Stomach (tissue), 8 donors: ENCODE measurements at regions not wholly inside any gene's neighbourhood (a gene's known extent, or its start where the extent isn't known, plus 50 kb on each side); places are given as distances from the start of the nearest gene placed in this dataset.

Experiments used
- DNase-seq, 2 donors: peaks; one replicate each; pipeline versions ENCODE4 v3.0.0 to v3.0.0-alpha.2; 2013 to 2019
- H3K27ac ChIP-seq, 5 donors: fragments of 200-600 bp in 4 of 5; sonication (generic) in 4 of 5; one replicate each; pipeline ENCODE4 v1.5.1; 2013 to 2019; ENCODE audit warnings: mild to moderate bottlenecking in 1 of 5, moderate library complexity in 1 of 5
- H3K27me3 ChIP-seq, 3 donors: fragments of 200-600 bp; sonication (generic); one replicate each; pipeline ENCODE4 v1.5.1; 2017 to 2019; ENCODE audit warnings: mixed run types in 1 of 3
- H3K36me3 ChIP-seq, 4 donors: fragments of 200-600 bp; sonication (generic); 1 replicate in 3 of 4; 2 replicates in 1 of 4; pipeline ENCODE4 v1.5.1; 2016 to 2019
- H3K4me1 ChIP-seq, 4 donors: fragments of 200-600 bp; sonication (generic); one replicate each; pipeline ENCODE4 v1.5.1; 2016 to 2019
- H3K4me3 ChIP-seq, 4 donors: fragments of 200-600 bp; sonication (generic) in 3 of 4; one replicate each; pipeline ENCODE4 v1.5.1; 2016 to 2019; ENCODE audit warnings: mild to moderate bottlenecking in 1 of 4
- H3K9me3 ChIP-seq, 4 donors: fragments of 200-600 bp; sonication (generic); one replicate each; pipeline ENCODE4 v1.5.1; 2016 to 2019
- EP300 ChIP-seq: sonication (generic); formaldehyde crosslinking; IDR thresholded peaks from one replicate; pipeline ENCODE4 v1.6.1; 2017; ENCODE audit warnings: antibody characterized with exemption
- POLR2A ChIP-seq, 4 donors: fragments of 450-650 bp; IDR thresholded peaks; one replicate each; pipeline ENCODE4 v1.6.1; 2016; ENCODE audit warnings: antibody characterized with exemption in 4 of 4, control low read depth in 2 of 4, mild to moderate bottlenecking in 1 of 4, moderate library complexity in 1 of 4
- POLR2AphosphoS5 ChIP-seq, 3 donors: sonication (generic); formaldehyde crosslinking; IDR thresholded peaks; one replicate each; pipeline ENCODE4 v1.6.1; 2016; ENCODE audit warnings: antibody characterized with exemption in 3 of 3
- WGBS, 5 donors: extraction: QIAGEN DNeasy Blood & Tissue Kit in 3 of 5; methylation state at CpG; one replicate each; pipeline versions ENCODE4 v1.1.5 to v1.1.7; 2013 to 2018; 5-methylcytosine and 5-hydroxymethylcytosine counted together
- intact Hi-C: fragments of 100-400 bp; cut with DNase I; formaldehyde crosslinking; loops from one replicate; pipeline ENCODE4 v1.15.1; 2023; ENCODE audit warnings: low total_unique reads
- small RNA-seq, 4 donors: library from RNA; depleted of rRNA; stranded (forward); fragments of <200 nt; gene quantifications; one replicate each; pipeline ENCODE3, GENCODE V24; 2016
- TF ChIP-seq, protein P1 (sequence below), 7 experiments: fragments of 450-650 bp in 4 of 7; fragments of 200-600 bp in 3 of 7; sonication (generic) in 3 of 7; IDR thresholded peaks; one replicate each; pipeline ENCODE4 v1.5.1; 2016 to 2019; ENCODE audit warnings: antibody characterized with exemption in 7 of 7, control low read depth in 2 of 7, mild to moderate bottlenecking in 1 of 7
- donor health status: healthy with polysubstance abuse.
- donor health status: Bipolar disorder and iron deficiency.
- donor health status: healthy.

DNA sequence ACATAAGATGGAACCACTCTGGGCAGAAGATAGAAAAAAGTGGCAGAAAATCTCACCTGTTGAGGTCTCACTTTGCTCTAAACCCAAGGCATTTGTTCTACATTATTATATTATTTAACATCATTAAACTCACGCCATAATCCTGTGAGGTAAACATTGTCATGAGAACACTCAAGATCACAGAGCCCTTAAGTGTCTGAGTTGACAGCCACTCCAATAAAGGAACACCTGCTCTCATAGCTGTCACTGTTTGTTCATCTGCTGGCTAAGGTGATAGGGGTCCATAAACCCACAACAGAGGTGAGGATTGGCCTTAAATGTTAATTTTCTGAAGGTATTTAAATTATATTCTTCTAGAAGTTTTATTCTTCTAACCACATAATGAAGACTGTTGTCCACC, 439.7 kb downstream of the RIT2 start:
- TF ChIP-seq POLR2AphosphoS5 (IDR thresholded peaks at IDR 0.05) = no peak
- intact Hi-C loops = no loop called here
- H3K36me3 ChIP-seq = no peaks in the 10 kb centered on the region
- H3K27me3 ChIP-seq = no peaks in the 10 kb centered on the region
- DNase-seq = no peak
- 83 to 92% (median 92%) methylated on average over 1 of the region's 1 CpG for WGBS, 5 donors
- no peak overlapping the region for H3K27ac ChIP-seq
- H3K4me3 ChIP-seq = no peak overlapping the region
- no peaks in the 10 kb centered on the region for H3K9me3 ChIP-seq
- no peaks in the 10 kb centered on the region for H3K4me1 ChIP-seq

DNA sequence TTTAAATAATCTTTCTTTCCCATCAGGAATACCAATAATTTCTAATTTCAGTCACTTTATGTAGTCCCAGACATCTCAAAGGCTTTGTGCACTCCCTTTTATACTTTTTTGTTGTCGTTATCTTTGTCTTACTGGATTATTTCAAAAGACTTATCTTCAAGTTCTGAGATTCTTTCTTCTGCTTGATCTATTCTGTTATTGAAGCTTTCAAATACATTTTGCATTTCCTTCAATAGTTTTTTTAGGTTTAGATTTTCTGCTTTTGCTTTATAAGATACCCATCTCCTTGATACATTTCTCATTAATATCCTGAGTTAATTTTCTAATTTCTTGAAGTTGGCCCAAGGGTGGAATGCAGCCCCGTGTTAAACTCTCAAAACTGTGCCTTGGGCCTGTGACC, 432.4 kb downstream of the RIT2 start:
- WGBS, 5 donors = 71 to 89% (median 86%) methylated on average over 2 of the region's 2 CpGs
- no peak overlapping the region for H3K27ac ChIP-seq
- no peaks in the 10 kb centered on the region for H3K4me1 ChIP-seq
- intact Hi-C loops = no loop called here
- TF ChIP-seq POLR2AphosphoS5 (IDR thresholded peaks at IDR 0.05) (no peak), EP300 (no peak), POLR2A (IDR thresholded peaks at IDR 0.05) (no peak)
- TF ChIP-seq, protein P1, sequence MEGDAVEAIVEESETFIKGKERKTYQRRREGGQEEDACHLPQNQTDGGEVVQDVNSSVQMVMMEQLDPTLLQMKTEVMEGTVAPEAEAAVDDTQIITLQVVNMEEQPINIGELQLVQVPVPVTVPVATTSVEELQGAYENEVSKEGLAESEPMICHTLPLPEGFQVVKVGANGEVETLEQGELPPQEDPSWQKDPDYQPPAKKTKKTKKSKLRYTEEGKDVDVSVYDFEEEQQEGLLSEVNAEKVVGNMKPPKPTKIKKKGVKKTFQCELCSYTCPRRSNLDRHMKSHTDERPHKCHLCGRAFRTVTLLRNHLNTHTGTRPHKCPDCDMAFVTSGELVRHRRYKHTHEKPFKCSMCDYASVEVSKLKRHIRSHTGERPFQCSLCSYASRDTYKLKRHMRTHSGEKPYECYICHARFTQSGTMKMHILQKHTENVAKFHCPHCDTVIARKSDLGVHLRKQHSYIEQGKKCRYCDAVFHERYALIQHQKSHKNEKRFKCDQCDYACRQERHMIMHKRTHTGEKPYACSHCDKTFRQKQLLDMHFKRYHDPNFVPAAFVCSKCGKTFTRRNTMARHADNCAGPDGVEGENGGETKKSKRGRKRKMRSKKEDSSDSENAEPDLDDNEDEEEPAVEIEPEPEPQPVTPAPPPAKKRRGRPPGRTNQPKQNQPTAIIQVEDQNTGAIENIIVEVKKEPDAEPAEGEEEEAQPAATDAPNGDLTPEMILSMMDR (IDR thresholded peaks at IDR 0.05) = no peak
- H3K27me3 ChIP-seq = no peaks in the 10 kb centered on the region
- DNase-seq = no peak
- H3K36me3 ChIP-seq = no peaks in the 10 kb centered on the region
- H3K4me3 ChIP-seq = no peak overlapping the region
- peaks cover 0 to 22% (median 6%) of the 10 kb centered on the region in 4 donors for H3K9me3 ChIP-seq

DNA sequence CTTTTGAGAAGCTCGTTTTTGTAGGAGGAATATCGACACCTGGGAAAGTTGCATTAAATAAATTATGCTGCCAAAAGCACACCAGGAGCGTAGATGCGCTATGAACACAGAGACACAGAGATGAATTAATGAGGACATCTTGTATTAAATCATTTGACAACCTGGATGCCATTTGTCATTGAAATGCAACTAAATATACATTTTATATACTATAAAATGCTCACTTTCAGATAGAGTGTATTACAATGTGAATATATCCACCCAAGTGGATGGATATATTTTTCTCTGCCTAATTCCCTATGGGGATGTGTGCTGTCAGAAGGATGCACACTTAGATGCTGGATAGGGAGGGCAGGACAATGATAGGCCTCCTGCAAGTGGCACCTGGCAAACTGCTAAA, 426.2 kb downstream of the RIT2 start:
- no peaks in the 10 kb centered on the region for H3K9me3 ChIP-seq

More for the DNA sequence above, 426.2 kb downstream of the RIT2 start:
- Histone ChIP-seq H3K27me3 (no peaks in the 10 kb centered on the region), H3K27ac (no peak overlapping the region), H3K36me3 (no peaks in the 10 kb centered on the region), H3K4me1 (no peaks in the 10 kb centered on the region), H3K4me3 (no peak overlapping the region)
- intact Hi-C loops = no loop called here
- no peak for TF ChIP-seq POLR2A (IDR thresholded peaks at IDR 0.05)
- DNase-seq = no peak
- 79 to 93% (median 89%) methylated on average over 4 of the region's 4 CpGs for WGBS, 5 donors

Small RNA genes lying in the stretch of these regions (small RNA-seq; reads per million reads assigned to genes)
- 0 reads per million in 4 donors for gene RNA5SP454
